HG03457 (cell line): ENCODE measurements at regions not wholly inside any gene's neighbourhood (a gene's known extent, or its start where the extent isn't known, plus 50 kb on each side); places are given as distances from the start of the nearest gene placed in this dataset.

ENCODE experiments used
- ATAC-seq: cut with Tn5 transposase; IDR thresholded peaks from one replicate; pipeline ENCODE4 v1.9.1; 2021; ENCODE audit warnings: moderate number of reproducible peaks; ENCODE audit not compliant: unreplicated experiment

GRCh38 chr2:66041902-66042657, 392.8 kb upstream of the MEIS1 start:
- ATAC-seq = no peak

- no peak for ATAC-seq
Observed at GRCh38 chr2:66036948-66037347, 398.0 kb upstream of the MEIS1 start.

GRCh38 chr2:66034467-66034866, 400.5 kb upstream of the MEIS1 start:
- ATAC-seq = no peak

- no peak for ATAC-seq
Observed at GRCh38 chr2:66032226-66032775, 402.6 kb upstream of the MEIS1 start.

- no peak for ATAC-seq
Observed at GRCh38 chr2:66031236-66031635, 403.7 kb upstream of the MEIS1 start.

DNA sequence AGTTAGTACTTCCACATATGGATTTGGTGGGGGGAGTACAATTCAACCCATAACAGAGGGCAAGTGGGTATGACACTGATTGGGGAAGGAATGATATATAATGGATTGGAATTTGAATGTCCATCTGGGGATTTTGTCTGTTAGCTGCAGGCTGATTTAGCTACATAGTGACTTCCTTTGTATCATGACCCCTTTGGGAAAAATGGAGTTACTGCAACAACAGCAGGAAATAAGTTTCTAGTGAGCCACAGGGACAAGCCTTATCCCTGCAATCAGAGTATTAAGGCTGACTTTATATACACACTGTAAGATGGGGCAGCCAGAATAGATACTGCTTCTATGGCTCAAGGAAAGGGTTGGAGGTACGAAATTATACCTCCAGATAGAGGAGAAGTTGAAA, 404.4 kb upstream of the MEIS1 start:
- no peak for ATAC-seq

GRCh38 chr2:66024391-66024790, 410.5 kb upstream of the MEIS1 start:
- ATAC-seq = no peak

- no peak for ATAC-seq
Observed at GRCh38 chr2:66021296-66021695, 413.6 kb upstream of the MEIS1 start.

- ATAC-seq = no peak
Observed at GRCh38 chr2:66017763-66018162, 417.2 kb upstream of the MEIS1 start.

DNA sequence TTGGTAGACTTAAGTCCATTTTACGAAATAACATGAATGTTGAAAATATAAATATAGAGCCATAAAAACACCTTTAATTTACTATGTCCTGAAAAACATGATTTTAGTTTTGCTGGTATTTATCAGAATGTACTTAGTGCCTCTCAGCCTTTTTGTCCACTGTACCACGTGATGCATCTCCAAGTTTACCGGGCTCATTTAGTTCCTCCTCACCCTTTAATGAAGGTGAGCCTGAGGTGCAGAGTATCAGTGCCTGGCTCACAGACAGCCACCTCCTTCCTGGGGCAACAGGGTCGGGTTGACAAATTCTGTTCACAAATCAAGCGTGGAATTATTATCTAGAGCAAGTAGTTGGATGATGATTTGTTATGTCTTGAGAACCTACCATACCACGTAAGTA, 420.5 kb upstream of the MEIS1 start:
- no peak for ATAC-seq

- no peak for ATAC-seq
Observed at GRCh38 chr2:66013456-66013855, 421.5 kb upstream of the MEIS1 start.

DNA sequence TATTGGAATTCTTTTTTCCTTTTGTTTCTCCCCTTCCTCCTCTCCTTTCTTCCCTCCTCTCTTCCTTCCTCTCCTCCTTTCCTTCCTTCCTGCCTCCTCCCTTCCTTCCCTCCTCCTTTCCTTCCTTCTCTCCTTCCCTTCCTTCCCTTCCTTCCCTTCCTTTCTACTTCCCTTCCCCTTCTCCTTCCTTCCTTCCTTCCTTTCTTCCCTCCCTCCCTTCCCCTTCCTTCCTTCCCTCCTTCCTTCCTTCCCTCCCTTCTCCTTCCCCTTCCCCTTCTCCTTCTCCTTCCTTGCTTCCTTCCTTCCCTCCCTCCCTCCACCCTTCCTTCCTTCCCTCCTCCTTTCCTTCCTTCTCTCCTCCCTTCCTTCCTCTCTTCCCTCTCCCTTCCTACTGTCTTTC, 431.0 kb upstream of the MEIS1 start:
- no peak for ATAC-seq

DNA sequence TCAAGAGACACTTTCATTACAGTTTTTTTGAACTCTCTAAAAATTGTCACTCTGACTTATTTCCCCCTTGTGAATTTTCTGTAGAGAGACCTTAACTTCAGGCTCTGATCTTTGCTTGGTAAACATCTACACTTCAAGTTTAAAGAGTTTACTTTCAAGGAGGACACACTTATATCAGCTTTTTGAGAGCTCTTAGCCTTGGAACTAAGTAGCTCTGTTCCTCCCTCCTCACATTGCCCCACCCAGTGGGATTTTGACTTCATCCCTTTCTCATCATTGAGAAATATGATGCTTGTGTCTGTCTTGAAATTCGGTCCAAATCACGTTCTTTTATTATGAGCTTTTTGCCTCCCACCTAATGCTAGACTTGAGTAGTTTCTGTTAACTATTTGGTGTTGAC, 433.4 kb upstream of the MEIS1 start:
- no peak for ATAC-seq

DNA sequence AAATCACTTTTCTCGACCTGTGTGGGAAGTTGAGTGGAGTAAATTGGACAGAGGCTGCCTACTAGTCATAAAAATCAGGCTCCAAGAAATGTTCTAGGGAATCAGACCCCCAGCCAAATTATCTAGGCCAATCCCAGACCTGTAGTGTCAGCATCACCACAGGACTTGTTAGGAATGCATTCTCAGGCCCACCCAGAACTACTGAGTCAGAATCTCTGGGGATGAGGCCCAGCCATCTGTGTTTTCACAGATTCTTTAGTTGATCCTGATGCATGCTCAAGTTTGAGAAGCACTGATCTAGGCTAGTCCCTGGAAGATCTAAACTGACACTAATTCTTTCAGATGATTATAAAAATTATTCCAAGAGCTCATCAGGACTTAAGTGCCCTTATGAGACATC, 434.0 kb upstream of the MEIS1 start:
- ATAC-seq = no peak

DNA sequence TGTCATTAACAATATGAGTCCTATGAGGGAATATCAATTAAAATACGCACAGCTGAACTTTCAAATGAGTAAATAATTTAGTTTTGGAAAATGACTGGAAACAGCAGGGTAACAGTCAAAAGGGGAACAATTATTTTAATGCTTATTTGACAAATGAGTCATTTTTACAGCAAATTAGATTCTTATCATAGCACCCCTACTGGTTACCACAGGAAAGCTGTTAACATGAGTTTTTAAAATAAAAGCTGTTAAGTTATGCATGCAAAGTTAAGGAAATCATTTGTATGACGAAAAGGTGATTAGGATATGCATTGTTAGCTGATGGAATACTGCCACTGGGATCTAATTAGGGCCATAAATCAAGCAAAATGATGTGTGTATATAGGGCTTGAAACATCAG, 435.1 kb upstream of the MEIS1 start:
- no peak for ATAC-seq

DNA sequence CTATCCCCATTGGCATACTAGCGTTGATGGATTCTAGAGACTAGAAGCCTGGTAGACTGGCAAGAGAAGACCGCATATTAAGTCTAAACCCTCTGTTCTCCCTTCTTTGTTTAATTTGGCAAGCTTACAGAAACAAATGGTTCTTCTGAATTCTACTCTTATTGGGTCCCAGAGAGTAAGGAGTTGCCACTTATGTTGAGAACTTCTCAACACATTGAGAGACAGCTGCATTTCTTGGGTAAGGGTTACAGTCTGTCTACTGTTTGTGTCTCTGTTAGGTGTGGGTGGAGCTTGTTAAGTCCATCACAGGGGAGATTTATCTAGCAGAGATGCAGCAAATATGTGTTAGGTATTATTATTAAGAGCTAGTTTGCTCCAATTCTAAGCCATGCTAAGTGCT, 435.8 kb upstream of the MEIS1 start:
- no peak for ATAC-seq

- ATAC-seq = no peak
Observed at GRCh38 chr2:65997961-65998360, 437.0 kb upstream of the MEIS1 start.

GRCh38 chr2:65992198-65992554, 442.7 kb upstream of the MEIS1 start:
- no peak for ATAC-seq

DNA sequence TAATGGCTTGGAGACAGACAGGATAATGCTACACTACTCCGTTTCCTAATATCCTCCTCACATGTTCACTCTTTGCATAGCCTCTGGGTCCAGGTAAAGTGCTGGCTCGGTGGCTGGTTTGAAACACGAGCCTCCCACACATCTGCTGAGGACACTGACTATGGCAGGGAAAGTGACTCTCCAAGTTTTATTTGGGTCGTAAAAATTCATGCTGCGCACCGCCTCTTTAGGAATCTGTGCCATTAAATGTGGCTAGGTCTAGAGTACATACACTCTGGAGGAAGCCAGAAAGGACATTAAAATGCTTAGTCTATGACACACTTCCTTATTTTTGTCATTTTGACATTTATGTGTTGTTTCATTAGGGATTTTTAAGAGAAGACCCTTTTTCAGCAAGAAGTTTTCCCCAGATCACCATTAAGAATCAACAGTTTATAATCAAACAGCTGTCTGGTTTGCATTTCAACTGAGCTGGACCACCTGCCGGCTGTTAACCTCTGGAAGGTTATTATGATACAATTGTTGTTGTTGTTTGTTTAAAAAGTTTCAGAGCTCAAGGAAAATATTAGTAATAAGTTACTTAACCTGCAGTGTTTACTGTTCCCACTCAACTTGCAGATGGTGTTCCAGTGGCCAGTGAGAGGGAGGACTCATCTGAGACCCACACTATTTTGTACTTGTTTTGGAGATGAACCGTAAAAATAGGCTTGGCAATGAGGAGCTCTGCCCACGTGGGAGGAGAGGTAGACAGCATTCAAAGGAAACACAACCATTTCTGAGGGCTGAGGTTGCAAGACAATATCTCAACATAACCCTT, 443.3 kb upstream of the MEIS1 start:
- no peak for ATAC-seq

GRCh38 chr2:65985986-65986385, 448.9 kb upstream of the MEIS1 start:
- ATAC-seq = no peak

GRCh38 chr2:65980531-65980930, 454.4 kb upstream of the MEIS1 start:
- ATAC-seq = no peak

GRCh38 chr2:65979446-65979845, 455.5 kb upstream of the MEIS1 start:
- ATAC-seq = no peak
